HFFc6 (cell line): ENCODE measurements at regions not wholly inside any gene's neighbourhood (a gene's known extent, or its start where the extent isn't known, plus 50 kb on each side); places are given as distances from the start of the nearest gene placed in this dataset.
"Not testable (repeated sequence)": the region's sequence is repeated elsewhere in the genome, so short reads cannot be mapped to it uniquely, and the experiment has no call there.

Source experiments
- DNase-seq: peaks from one replicate; pipeline ENCODE4 v3.0.0-alpha.2; 2018
- H3K27ac Mint-ChIP-seq: 2 replicates; pipeline ENCODE4 v1.8.0; 2020; ENCODE audit warnings: mild to moderate bottlenecking, mixed read lengths
- H3K27me3 Mint-ChIP-seq: 2 replicates; pipeline ENCODE4 v1.8.0; 2021; ENCODE audit warnings: mild to moderate bottlenecking, moderate library complexity, mixed read lengths; ENCODE audit not compliant: insufficient read depth
- H3K36me3 Mint-ChIP-seq: 2 replicates; pipeline ENCODE4 v1.8.0; 2021; ENCODE audit warnings: low read depth, mixed read lengths
- H3K4me1 Mint-ChIP-seq: 2 replicates; pipeline ENCODE4 v1.8.0; 2020; ENCODE audit warnings: low read depth, mixed read lengths
- H3K4me3 Mint-ChIP-seq: 2 replicates; pipeline ENCODE4 v1.8.0; 2020; ENCODE audit warnings: mild to moderate bottlenecking, moderate library complexity, mixed read lengths
- H3K9me3 Mint-ChIP-seq: 2 replicates; pipeline ENCODE4 v1.8.0; 2020; ENCODE audit warnings: mild to moderate bottlenecking, mixed read lengths
- CTCF ChIP-seq: fragments of 200-600 bp; sonication (generic); IDR thresholded peaks from 2 replicates; pipeline ENCODE4 v1.5.0; 2021; ENCODE audit warnings: antibody characterized with exemption, mild to moderate bottlenecking

DNA sequence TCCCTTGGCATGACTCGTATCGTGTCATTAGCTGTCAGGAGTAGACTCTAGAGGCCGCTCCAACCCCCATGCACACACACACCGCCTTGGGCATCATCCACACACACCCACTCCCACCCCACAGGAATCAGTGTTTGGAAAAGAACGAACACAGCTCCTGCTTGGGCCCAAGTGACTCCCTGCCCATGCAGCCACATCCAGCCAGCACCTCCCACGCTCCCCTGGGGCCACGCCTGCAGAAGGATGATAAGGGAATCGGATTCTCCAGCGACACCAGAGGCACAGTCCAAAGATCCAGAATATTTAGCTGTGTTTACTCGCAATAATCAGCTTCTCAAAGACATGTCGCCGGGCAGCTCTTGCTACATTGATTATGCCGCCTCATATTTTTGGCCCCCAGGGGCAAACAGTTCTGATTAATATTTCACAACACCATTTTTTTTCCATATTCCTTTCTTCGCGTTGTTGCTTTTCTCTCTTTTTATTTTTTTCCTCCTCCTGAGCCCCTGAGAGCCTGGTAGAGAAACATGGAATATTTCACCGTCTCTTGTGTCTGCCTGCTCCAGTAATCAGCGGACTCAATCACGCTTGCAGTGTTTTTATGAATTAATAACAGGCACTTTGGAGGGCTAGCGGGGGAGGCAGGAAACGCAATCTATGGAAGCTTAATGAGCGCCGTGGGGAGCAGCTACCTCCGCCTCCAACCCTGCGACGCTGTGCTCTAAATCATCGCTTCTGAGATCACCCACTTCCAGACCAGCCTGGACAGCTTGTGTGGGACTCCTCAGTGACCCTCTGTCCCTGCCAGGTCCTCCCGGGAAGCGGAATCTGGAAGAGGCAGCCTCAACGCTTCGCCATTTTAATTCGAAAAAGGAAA, 221.4 kb downstream of the TLE3 start:
- no peak for TF ChIP-seq CTCF
- no peak for DNase-seq
- Mint-ChIP-seq H3K36me3 (peaks cover 9% of the 10 kb centered on the region), H3K4me3 (no peak overlapping the region), H3K27ac (no peak overlapping the region), H3K9me3 (peaks cover 14% of the 10 kb centered on the region), H3K4me1 (no peaks in the 10 kb centered on the region), H3K27me3 (peaks cover 36% of the 10 kb centered on the region)

DNA sequence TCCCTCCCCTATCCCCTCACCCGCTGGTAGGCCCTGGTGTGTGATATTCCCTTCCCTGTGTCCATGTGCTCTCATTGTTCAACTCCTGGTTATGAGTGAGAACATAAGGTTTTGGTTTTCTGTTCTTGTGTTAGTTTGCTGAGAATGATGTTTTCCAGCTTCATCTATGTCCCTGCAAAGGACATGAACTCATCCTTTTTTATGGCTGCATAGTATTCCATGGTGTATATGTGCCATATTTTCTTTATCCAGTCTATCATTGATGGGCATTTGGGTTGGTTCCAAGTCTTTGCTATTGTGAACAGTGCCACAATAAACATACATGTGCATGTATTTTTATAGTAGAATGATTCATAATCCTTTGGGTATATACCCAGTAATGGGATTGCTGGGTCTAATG, 217.8 kb downstream of the TLE3 start:
- H3K4me3 Mint-ChIP-seq, H3K4me1 Mint-ChIP-seq, H3K36me3 Mint-ChIP-seq, H3K9me3 Mint-ChIP-seq, H3K27ac Mint-ChIP-seq, DNase-seq: not testable (repeated sequence)
- peaks cover 44% of the 10 kb centered on the region for H3K27me3 Mint-ChIP-seq

- H3K4me1 Mint-ChIP-seq = no peaks in the 10 kb centered on the region
- no peak overlapping the region for H3K4me3 Mint-ChIP-seq
- H3K9me3 Mint-ChIP-seq = no peaks in the 10 kb centered on the region
- no peak for TF ChIP-seq CTCF
- no peak overlapping the region for H3K27ac Mint-ChIP-seq
- 0 out of 2 replicates have a peak, but pooled peaks cover 4% of the 10 kb centered on the region for H3K36me3 Mint-ChIP-seq
- no peak for DNase-seq
- H3K27me3 Mint-ChIP-seq = peaks cover 39% of the 10 kb centered on the region
Observed at GRCh38 chr15:69880571-69881301, 217.0 kb downstream of the TLE3 start.

GRCh38 chr15:69881302-69881670, 216.4 kb downstream of the TLE3 start:
- Mint-ChIP-seq H3K9me3 (no peaks in the 10 kb centered on the region), H3K27me3 (peaks cover 38% of the 10 kb centered on the region), H3K27ac (no peak overlapping the region), H3K4me3 (no peak overlapping the region), H3K4me1 (no peaks in the 10 kb centered on the region), H3K36me3 (0 out of 2 replicates have a peak, but pooled peaks cover 4% of the 10 kb centered on the region)
- TF ChIP-seq CTCF = no peak
- DNase-seq = no peak

GRCh38 chr15:69881766-69882165, 216.0 kb downstream of the TLE3 start:
- Mint-ChIP-seq H3K27ac (no peak overlapping the region), H3K9me3 (no peaks in the 10 kb centered on the region), H3K4me3 (no peak overlapping the region), H3K36me3 (0 out of 2 replicates have a peak, but pooled peaks cover 4% of the 10 kb centered on the region), H3K4me1 (no peaks in the 10 kb centered on the region), H3K27me3 (peaks cover 40% of the 10 kb centered on the region)
- no peak for TF ChIP-seq CTCF
- no peak for DNase-seq

GRCh38 chr15:69883306-69883705, 214.4 kb downstream of the TLE3 start:
- no peak for DNase-seq
- no peak for TF ChIP-seq CTCF
- H3K27me3 Mint-ChIP-seq = peaks cover 37% of the 10 kb centered on the region
- no peak overlapping the region for H3K27ac Mint-ChIP-seq
- 0 out of 2 replicates have a peak, but pooled peaks cover 4% of the 10 kb centered on the region for H3K36me3 Mint-ChIP-seq
- no peaks in the 10 kb centered on the region; the same call in 1 of the 2 replicates for H3K9me3 Mint-ChIP-seq
- no peak overlapping the region for H3K4me3 Mint-ChIP-seq
- no peaks in the 10 kb centered on the region for H3K4me1 Mint-ChIP-seq
